ENCODE measurements at regions not wholly inside any gene's neighbourhood (a gene's known extent, or its start where the extent isn't known, plus 50 kb on each side); places are given as distances from the start of the nearest gene placed in this dataset.
"Not testable (repeated sequence)": the region's sequence is repeated elsewhere in the genome, so short reads cannot be mapped to it uniquely, and the experiment has no call there.

- no peaks in the 10 kb centered on the region for H3K27me3 Mint-ChIP-seq (ENCODE audit: insufficient read depth, unreplicated experiment)
- ChIA-PET CTCF (no interaction called here), POLR2A (no interaction called here)
- H3K9me3 Mint-ChIP-seq (ENCODE audit: unreplicated experiment) = no peaks in the 10 kb centered on the region
- no TSS peak for BruUV-seq (replicated peaks)
- no peaks in the 10 kb centered on the region for H3K4me1 Mint-ChIP-seq (ENCODE audit: insufficient read depth, unreplicated experiment)
- TF ChIP-seq, protein P1, sequence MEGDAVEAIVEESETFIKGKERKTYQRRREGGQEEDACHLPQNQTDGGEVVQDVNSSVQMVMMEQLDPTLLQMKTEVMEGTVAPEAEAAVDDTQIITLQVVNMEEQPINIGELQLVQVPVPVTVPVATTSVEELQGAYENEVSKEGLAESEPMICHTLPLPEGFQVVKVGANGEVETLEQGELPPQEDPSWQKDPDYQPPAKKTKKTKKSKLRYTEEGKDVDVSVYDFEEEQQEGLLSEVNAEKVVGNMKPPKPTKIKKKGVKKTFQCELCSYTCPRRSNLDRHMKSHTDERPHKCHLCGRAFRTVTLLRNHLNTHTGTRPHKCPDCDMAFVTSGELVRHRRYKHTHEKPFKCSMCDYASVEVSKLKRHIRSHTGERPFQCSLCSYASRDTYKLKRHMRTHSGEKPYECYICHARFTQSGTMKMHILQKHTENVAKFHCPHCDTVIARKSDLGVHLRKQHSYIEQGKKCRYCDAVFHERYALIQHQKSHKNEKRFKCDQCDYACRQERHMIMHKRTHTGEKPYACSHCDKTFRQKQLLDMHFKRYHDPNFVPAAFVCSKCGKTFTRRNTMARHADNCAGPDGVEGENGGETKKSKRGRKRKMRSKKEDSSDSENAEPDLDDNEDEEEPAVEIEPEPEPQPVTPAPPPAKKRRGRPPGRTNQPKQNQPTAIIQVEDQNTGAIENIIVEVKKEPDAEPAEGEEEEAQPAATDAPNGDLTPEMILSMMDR (IDR thresholded peaks at IDR 0.05; ENCODE audit: unreplicated experiment) = no peak
- intact Hi-C loops (cut with micrococcal nuclease) = no loop called here
- no peak overlapping the region for H3K4me3 Mint-ChIP-seq (ENCODE audit: unreplicated experiment)
- no peak for DNase-seq (ENCODE audit: unreplicated experiment)
- H3K36me3 Mint-ChIP-seq (ENCODE audit: insufficient read depth, unreplicated experiment) = no peaks in the 10 kb centered on the region
- no peak overlapping the region for H3K27ac Mint-ChIP-seq (ENCODE audit: low read depth, unreplicated experiment)
Measured at GRCh38 chr6:114886670-114887436, 544.0 kb upstream of the HS3ST5 start.

DNA sequence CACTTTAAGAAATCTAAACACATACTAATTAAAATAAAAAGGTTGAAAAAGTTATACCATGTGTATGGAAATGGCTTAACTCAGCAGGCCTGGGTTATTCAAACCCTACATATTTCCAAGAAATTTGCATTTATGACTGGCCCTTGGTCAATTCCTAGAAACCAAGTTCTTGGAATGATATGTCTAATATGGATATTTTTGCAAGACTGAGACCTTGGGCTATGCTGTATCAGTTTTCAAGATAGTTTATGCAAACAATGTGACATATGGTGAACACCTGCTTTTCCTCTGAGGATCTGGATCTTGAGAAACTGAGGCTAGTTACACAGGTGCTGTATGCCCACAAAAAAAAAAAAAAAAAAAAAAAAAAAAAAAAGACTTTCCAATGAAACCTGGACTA lies 536.9 kb upstream of the HS3ST5 start:
- Mint-ChIP-seq H3K4me1 (ENCODE audit: insufficient read depth, unreplicated experiment) (no peaks in the 10 kb centered on the region), H3K27me3 (ENCODE audit: insufficient read depth, unreplicated experiment) (peaks cover 2% of the 10 kb centered on the region)

GRCh38 chr6:114878091-114878490 lies 535.3 kb upstream of the HS3ST5 start:
- CTCF ChIA-PET = interaction anchor here (0.6 kb wide), 1 partner anchor 626 kb away, joined by 4 read pairs; no protein-coding TSS in a partner anchor
- no peaks in the 10 kb centered on the region for H3K4me1 Mint-ChIP-seq (ENCODE audit: insufficient read depth, unreplicated experiment)
- BruUV-seq (replicated peaks) = no TSS peak
- intact Hi-C loops (cut with micrococcal nuclease) = no loop called here
- peaks cover 11% of the 10 kb centered on the region for H3K27me3 Mint-ChIP-seq (ENCODE audit: insufficient read depth, unreplicated experiment)
- H3K36me3 Mint-ChIP-seq (ENCODE audit: insufficient read depth, unreplicated experiment) = no peaks in the 10 kb centered on the region
- H3K4me3 Mint-ChIP-seq (ENCODE audit: unreplicated experiment) = no peak overlapping the region
- TF ChIP-seq, protein P1 (IDR thresholded peaks at IDR 0.05; ENCODE audit: unreplicated experiment) = no peak
- H3K27ac Mint-ChIP-seq (ENCODE audit: low read depth, unreplicated experiment) = no peak overlapping the region
- DNase-seq (ENCODE audit: unreplicated experiment) = no peak
- peaks cover 7% of the 10 kb centered on the region for H3K9me3 Mint-ChIP-seq (ENCODE audit: unreplicated experiment)
- POLR2A ChIA-PET = no interaction called here

More for the DNA sequence above, 536.9 kb upstream of the HS3ST5 start:
- no peak overlapping the region for H3K27ac Mint-ChIP-seq (ENCODE audit: low read depth, unreplicated experiment)
- TF ChIP-seq, protein P1 (IDR thresholded peaks at IDR 0.05; ENCODE audit: unreplicated experiment) = no peak
- DNase-seq (ENCODE audit: unreplicated experiment) = no peak
- H3K36me3 Mint-ChIP-seq (ENCODE audit: insufficient read depth, unreplicated experiment) = no peaks in the 10 kb centered on the region
- H3K9me3 Mint-ChIP-seq (ENCODE audit: unreplicated experiment) = peaks cover under 1% of the 10 kb centered on the region
- CTCF ChIA-PET = no interaction called here
- POLR2A ChIA-PET = no interaction called here
- intact Hi-C loops (cut with micrococcal nuclease) = no loop called here
- BruUV-seq (replicated peaks) = no TSS peak
- H3K4me3 Mint-ChIP-seq (ENCODE audit: unreplicated experiment) = no peak overlapping the region

GRCh38 chr6:114874410-114874809 lies 531.6 kb upstream of the HS3ST5 start:
- Mint-ChIP-seq H3K9me3 (ENCODE audit: unreplicated experiment) (peaks cover 15% of the 10 kb centered on the region), H3K4me3 (ENCODE audit: unreplicated experiment) (no peak overlapping the region), H3K27me3 (ENCODE audit: insufficient read depth, unreplicated experiment) (peaks cover 23% of the 10 kb centered on the region), H3K4me1 (ENCODE audit: insufficient read depth, unreplicated experiment) (no peaks in the 10 kb centered on the region), H3K36me3 (ENCODE audit: insufficient read depth, unreplicated experiment) (no peaks in the 10 kb centered on the region), H3K27ac (ENCODE audit: low read depth, unreplicated experiment) (no peak overlapping the region)
- TF ChIP-seq, protein P1 (IDR thresholded peaks at IDR 0.05; ENCODE audit: unreplicated experiment) = no peak
- DNase-seq (ENCODE audit: unreplicated experiment) = no peak
- intact Hi-C loops (cut with micrococcal nuclease) = no loop called here
- ChIA-PET POLR2A (no interaction called here), CTCF (no interaction called here)
- no TSS peak for BruUV-seq (replicated peaks)

GRCh38 chr6:114865506-114865905 lies 522.7 kb upstream of the HS3ST5 start:
- H3K27me3 Mint-ChIP-seq (ENCODE audit: insufficient read depth, unreplicated experiment) = peaks cover 11% of the 10 kb centered on the region
- DNase-seq (ENCODE audit: unreplicated experiment); intact Hi-C loops (cut with micrococcal nuclease); H3K4me3 Mint-ChIP-seq (ENCODE audit: unreplicated experiment); H3K36me3 Mint-ChIP-seq (ENCODE audit: insufficient read depth, unreplicated experiment); H3K27ac Mint-ChIP-seq (ENCODE audit: low read depth, unreplicated experiment); POLR2A ChIA-PET; CTCF ChIA-PET; BruUV-seq (replicated peaks); H3K4me1 Mint-ChIP-seq (ENCODE audit: insufficient read depth, unreplicated experiment); H3K9me3 Mint-ChIP-seq (ENCODE audit: unreplicated experiment): not testable (repeated sequence)

Data from MCF 10A (cell line).